ENCODE measurements at regions not wholly inside any gene's neighbourhood (a gene's known extent, or its start where the extent isn't known, plus 50 kb on each side); places are given as distances from the start of the nearest gene placed in this dataset.

- no peak overlapping the region for H3K4me3 ChIP-seq (replicated peaks; ENCODE audit: low read depth, low read length)
- DNase-seq (ENCODE audit: low read depth): no peak
- no peak for TF ChIP-seq CTCF (IDR thresholded peaks at IDR 0.05; ENCODE audit: low read length, missing control alignments)
Measured at GRCh38 chrY:17318631-17319030, 561.4 kb downstream of the CDY2B start.

DNA sequence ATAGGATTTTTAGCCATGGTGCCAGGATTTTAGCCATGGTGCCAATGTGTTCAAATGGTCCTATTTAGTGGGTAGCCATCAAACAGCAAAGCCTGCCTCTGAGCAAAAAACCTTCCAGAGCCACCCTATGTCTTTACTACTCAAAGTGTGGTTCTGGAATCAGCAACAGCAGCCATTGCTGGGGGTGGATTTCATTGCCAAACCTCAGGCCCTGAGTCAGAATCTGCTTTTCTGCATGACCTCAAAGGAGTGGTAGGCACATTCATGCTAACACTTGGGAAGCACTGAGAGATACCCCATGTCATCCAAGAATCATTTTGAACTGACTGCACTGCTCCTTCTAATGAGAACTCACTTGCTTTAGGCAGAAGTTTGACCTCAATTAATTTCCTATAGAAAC, 603.0 kb downstream of the CDY2B start:
- H3K4me3 ChIP-seq (replicated peaks; ENCODE audit: low read depth, low read length): no peak overlapping the region
- TF ChIP-seq CTCF (IDR thresholded peaks at IDR 0.05; ENCODE audit: low read length, missing control alignments): no peak
- no peak for DNase-seq (ENCODE audit: low read depth)

DNA sequence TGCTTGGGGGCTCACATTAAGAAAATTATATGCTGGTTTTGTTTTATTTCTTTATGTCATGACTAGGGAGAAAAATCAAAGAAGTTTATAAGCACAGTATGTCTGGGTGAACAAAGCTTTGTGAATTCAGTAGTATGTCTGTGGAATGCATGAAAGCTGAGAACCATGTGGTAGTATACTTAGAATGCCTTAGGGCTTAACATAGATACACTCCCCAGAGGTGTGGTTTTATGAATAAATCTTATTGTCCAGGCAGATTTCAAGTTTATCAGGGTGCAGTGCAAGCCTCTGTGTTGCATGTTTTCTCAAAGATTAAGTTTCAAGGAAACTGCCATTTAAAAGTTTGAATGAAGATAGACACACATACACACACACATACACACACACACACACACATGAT, 620.5 kb downstream of the CDY2B start:
- DNase-seq (ENCODE audit: low read depth): no peak
- no peak overlapping the region for H3K4me3 ChIP-seq (replicated peaks; ENCODE audit: low read depth, low read length)
- TF ChIP-seq CTCF (IDR thresholded peaks at IDR 0.05; ENCODE audit: low read length, missing control alignments): no peak

- no peak overlapping the region for H3K4me3 ChIP-seq (replicated peaks; ENCODE audit: low read depth, low read length)
- TF ChIP-seq CTCF (IDR thresholded peaks at IDR 0.05; ENCODE audit: low read length, missing control alignments): no peak
- DNase-seq (ENCODE audit: low read depth): no peak
Measured at GRCh38 chrY:17238406-17238805, 641.6 kb downstream of the CDY2B start.

DNA sequence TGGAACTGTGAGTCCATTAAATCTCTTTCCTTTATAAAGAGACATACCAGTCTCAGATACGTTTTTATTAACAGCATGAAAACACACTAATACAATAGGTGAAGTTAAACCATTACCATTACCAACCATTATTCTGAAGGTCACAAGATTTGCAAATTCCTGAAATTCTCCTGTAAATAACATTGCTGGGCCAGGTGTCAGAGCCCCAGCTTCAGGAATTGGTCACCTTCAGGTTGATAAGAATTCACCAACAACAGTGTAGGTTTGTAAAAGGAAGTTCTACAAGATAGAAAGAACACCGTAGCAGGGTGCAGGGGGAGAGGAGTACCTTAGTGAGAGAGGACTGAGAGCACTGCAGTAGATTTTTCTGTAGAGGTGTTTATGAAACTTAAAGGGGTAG, 644.3 kb downstream of the CDY2B start:
- no peak for TF ChIP-seq CTCF (IDR thresholded peaks at IDR 0.05; ENCODE audit: low read length, missing control alignments)
- no peak for DNase-seq (ENCODE audit: low read depth)
- no peak overlapping the region for H3K4me3 ChIP-seq (replicated peaks; ENCODE audit: low read depth, low read length)

DNA sequence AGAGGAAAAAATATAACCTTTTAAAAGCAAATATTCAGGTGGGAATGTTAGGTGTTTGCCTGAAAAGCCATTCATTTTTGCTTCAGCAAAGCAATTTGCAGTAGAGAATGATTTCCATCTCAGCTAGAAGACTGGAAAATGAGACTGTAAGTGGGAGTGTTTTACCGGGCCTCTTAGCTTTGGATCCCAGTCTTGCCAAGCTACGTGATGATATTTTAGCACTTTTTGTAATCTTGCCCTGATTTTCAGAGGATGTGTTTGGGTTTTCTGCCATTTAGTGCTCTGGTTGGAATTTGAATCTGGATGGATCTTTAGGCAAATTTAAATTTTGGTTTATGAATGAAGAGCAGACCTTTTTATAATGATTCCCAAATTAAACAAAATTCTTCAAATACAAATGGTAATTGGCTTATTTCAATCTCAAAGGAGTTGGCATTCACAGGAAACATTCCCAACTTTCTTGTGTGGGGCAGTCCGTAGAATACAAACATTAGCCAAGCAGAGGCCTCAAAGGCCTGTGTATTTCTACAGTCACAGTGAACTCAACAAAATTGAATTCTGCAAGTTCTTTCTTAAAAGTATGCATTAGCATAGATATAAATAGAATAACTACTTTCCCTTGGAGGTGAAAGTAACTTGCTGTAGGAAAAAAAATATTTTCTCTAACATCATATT, 646.4 kb downstream of the CDY2B start:
- DNase-seq (ENCODE audit: low read depth): no peak
- H3K4me3 ChIP-seq (replicated peaks; ENCODE audit: low read depth, low read length): no peak overlapping the region
- TF ChIP-seq CTCF (IDR thresholded peaks at IDR 0.05; ENCODE audit: low read length, missing control alignments): no peak

- no peak for TF ChIP-seq CTCF (IDR thresholded peaks at IDR 0.05; ENCODE audit: low read length, missing control alignments)
- no peak for DNase-seq (ENCODE audit: low read depth)
- no peak overlapping the region for H3K4me3 ChIP-seq (replicated peaks; ENCODE audit: low read depth, low read length)
Measured at GRCh38 chrY:17231994-17232393, 648.0 kb downstream of the CDY2B start.
